ENCODE measurements at regions not wholly inside any gene's neighbourhood (a gene's known extent, or its start where the extent isn't known, plus 50 kb on each side); places are given as distances from the start of the nearest gene placed in this dataset.

- DNase-seq = peak; percentile 17
These were observed 199.2 kb upstream of the PMEPA1 start for GRCh38 chr20:57908704-57909630.

GRCh38 chr20:57908226-57908625, 198.4 kb upstream of the PMEPA1 start:
- DNase-seq = no peak

GRCh38 chr20:57907131-57908000, 197.6 kb upstream of the PMEPA1 start:
- no peak for DNase-seq

GRCh38 chr20:57905448-57905847, 195.6 kb upstream of the PMEPA1 start:
- no peak for DNase-seq

- no peak for DNase-seq
These were observed 194.7 kb upstream of the PMEPA1 start for GRCh38 chr20:57904314-57905105.

- DNase-seq = no peak
These were observed 192.7 kb upstream of the PMEPA1 start for GRCh38 chr20:57902473-57902872.

- no peak for DNase-seq
These were observed 191.7 kb upstream of the PMEPA1 start for GRCh38 chr20:57901526-57901925.

GRCh38 chr20:57900226-57900905, 190.6 kb upstream of the PMEPA1 start:
- DNase-seq = no peak

GRCh38 chr20:57899554-57899953, 189.7 kb upstream of the PMEPA1 start:
- DNase-seq = no peak

GRCh38 chr20:57898332-57898731, 188.5 kb upstream of the PMEPA1 start:
- no peak for DNase-seq

GRCh38 chr20:57897891-57898290, 188.1 kb upstream of the PMEPA1 start:
- DNase-seq = no peak

- DNase-seq = no peak
These were observed 187.5 kb upstream of the PMEPA1 start for GRCh38 chr20:57897156-57897874.

- DNase-seq = no peak
These were observed 186.7 kb upstream of the PMEPA1 start for GRCh38 chr20:57896563-57896962.

- no peak for DNase-seq
These were observed 186.2 kb upstream of the PMEPA1 start for GRCh38 chr20:57896017-57896416.

GRCh38 chr20:57895161-57895855, 185.5 kb upstream of the PMEPA1 start:
- no peak for DNase-seq

GRCh38 chr20:57894522-57894921, 184.7 kb upstream of the PMEPA1 start:
- no peak for DNase-seq

GRCh38 chr20:57894096-57894495, 184.3 kb upstream of the PMEPA1 start:
- DNase-seq = no peak

- DNase-seq = no peak
These were observed 183.7 kb upstream of the PMEPA1 start for GRCh38 chr20:57893366-57893999.

- DNase-seq = no peak
These were observed 182.7 kb upstream of the PMEPA1 start for GRCh38 chr20:57892471-57892870.

GRCh38 chr20:57891014-57891413, 181.2 kb upstream of the PMEPA1 start:
- no peak for DNase-seq

Measured in NCI-H1105 (cell line).